Kidney (tissue), 13 donors: ENCODE measurements at regions not wholly inside any gene's neighbourhood (a gene's known extent, or its start where the extent isn't known, plus 50 kb on each side); places are given as distances from the start of the nearest gene placed in this dataset.
"Not testable (repeated sequence)": the region's sequence is repeated elsewhere in the genome, so short reads cannot be mapped to it uniquely, and the experiment has no call there.

Experiments used
- DNase-seq, 5 donors: peaks; one replicate each; pipeline ENCODE4 v3.0.0-alpha.2; 2013 to 2020
- FAIRE-seq: peaks from 2 replicates; lab custom pipeline; 2012; peaks lifted over from hg19 to GRCh38; lab: Jason Lieb, UNC
- H3K27ac ChIP-seq, 2 donors: one replicate each; pipeline ENCODE4 v1.7.0; 2013; ENCODE audit warnings: low read depth in 2 of 2, low read length in 2 of 2, inconsistent platforms in 1 of 2
- H3K27me3 ChIP-seq: one replicate; pipeline ENCODE4 v1.7.1; 2013; ENCODE audit warnings: low read length, inconsistent platforms; ENCODE audit not compliant: control insufficient read depth, insufficient read depth
- H3K36me3 ChIP-seq, 3 donors: one replicate each; pipeline versions ENCODE4 v1.7.0 to v1.7.1; 2013; ENCODE audit warnings: low read length in 3 of 3, control low read depth in 1 of 3, inconsistent platforms in 1 of 3; ENCODE audit not compliant: insufficient read depth in 3 of 3, control insufficient read depth in 2 of 3
- H3K4me1 ChIP-seq, 3 donors: one replicate each; pipeline versions ENCODE4 v1.7.0 to v1.7.1; 2013; ENCODE audit warnings: low read length in 3 of 3, inconsistent platforms in 1 of 3, low read depth in 1 of 3; ENCODE audit not compliant: control insufficient read depth in 2 of 3, insufficient read depth in 2 of 3
- H3K4me3 ChIP-seq, 3 donors: one replicate each; pipeline versions ENCODE4 v1.7.0 to v1.8.1; 2013; ENCODE audit warnings: low read length in 3 of 3, control low read depth in 1 of 3, inconsistent platforms in 1 of 3
- H3K9ac ChIP-seq, 3 donors: one replicate each; pipeline versions ENCODE4 v1.7.0 to v1.7.1; 2013; ENCODE audit warnings: low read length in 3 of 3, control low read depth in 1 of 3, inconsistent platforms in 1 of 3
- H3K9me3 ChIP-seq, 3 donors: one replicate each; pipeline versions ENCODE4 v1.7.0 to v1.7.1; 2013; ENCODE audit warnings: low read length in 3 of 3, control low read depth in 1 of 3, inconsistent platforms in 1 of 3; ENCODE audit not compliant: control insufficient read depth in 2 of 3, insufficient read depth in 1 of 3
- intact Hi-C: fragments of 100-400 bp; cut with DNase I; formaldehyde crosslinking; loops from one replicate; pipeline ENCODE4 v1.11.1; 2022
- TF ChIP-seq, protein P1 (sequence below): IDR thresholded peaks from 3 replicates; pipeline ENCODE4 v1.5.1; 2012; ENCODE audit warnings: mild to moderate bottlenecking, moderate library complexity, borderline replicate concordance; ENCODE audit not compliant: insufficient read depth; ENCODE audit errors: extremely low read depth
- donor health status: control.
- donor health status: control.
- donor health status: control.
- donor health status: control.
- donor health status: control.
- donor health status: DM: yes; HTN: yes; CAD: no.
- donor health status: Normal renal cell carcinoma (clear cell type).

DNA sequence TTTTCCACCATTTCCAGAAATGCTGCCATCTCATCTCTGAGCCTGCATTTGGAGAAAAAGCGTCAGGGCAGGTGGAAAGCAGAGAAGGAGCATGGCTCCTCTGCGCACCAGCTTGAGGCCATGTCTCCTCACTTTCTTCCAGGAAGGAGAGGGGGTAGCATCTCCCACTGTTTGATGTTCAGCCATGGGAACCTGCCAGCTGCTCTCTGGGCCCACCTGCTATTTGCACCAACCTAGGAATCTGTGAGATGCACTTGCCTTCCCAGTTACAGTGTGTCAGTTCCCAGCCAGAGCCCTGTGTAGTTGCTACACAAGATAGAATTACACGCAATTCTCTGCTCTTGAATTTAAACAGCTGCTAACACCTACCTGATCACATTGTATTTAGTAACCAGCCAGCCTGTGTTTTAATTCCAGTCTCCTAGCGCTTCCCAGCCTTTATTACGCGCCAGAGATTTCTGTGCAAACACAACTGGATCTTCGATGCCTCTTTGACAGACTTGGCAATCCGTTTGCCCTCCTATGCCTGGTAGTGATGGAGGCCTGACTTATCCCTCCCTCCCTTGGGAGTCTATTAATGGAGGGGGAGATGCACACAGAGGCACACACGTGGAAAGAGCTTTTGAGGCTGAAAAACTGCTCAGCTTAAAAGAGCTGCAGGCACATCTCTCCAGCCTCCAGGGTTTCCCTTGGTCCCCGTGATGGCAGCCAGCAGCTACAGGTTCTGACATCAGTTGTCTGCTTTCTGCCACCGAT, 98.1 kb upstream of the SEC14L1 start:
- Histone ChIP-seq H3K9me3 (no peaks in the 10 kb centered on the region), H3K9ac (no peak overlapping the region), H3K27me3 (no peaks in the 10 kb centered on the region), H3K36me3 (no peaks in the 10 kb centered on the region), H3K4me3 (no peak overlapping the region), H3K27ac (no peak overlapping the region), H3K4me1 (no peaks in the 10 kb centered on the region)
- TF ChIP-seq, protein P1, sequence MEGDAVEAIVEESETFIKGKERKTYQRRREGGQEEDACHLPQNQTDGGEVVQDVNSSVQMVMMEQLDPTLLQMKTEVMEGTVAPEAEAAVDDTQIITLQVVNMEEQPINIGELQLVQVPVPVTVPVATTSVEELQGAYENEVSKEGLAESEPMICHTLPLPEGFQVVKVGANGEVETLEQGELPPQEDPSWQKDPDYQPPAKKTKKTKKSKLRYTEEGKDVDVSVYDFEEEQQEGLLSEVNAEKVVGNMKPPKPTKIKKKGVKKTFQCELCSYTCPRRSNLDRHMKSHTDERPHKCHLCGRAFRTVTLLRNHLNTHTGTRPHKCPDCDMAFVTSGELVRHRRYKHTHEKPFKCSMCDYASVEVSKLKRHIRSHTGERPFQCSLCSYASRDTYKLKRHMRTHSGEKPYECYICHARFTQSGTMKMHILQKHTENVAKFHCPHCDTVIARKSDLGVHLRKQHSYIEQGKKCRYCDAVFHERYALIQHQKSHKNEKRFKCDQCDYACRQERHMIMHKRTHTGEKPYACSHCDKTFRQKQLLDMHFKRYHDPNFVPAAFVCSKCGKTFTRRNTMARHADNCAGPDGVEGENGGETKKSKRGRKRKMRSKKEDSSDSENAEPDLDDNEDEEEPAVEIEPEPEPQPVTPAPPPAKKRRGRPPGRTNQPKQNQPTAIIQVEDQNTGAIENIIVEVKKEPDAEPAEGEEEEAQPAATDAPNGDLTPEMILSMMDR: no peak
- intact Hi-C loops: no loop called here
- no peak for DNase-seq
- FAIRE-seq: no peak

DNA sequence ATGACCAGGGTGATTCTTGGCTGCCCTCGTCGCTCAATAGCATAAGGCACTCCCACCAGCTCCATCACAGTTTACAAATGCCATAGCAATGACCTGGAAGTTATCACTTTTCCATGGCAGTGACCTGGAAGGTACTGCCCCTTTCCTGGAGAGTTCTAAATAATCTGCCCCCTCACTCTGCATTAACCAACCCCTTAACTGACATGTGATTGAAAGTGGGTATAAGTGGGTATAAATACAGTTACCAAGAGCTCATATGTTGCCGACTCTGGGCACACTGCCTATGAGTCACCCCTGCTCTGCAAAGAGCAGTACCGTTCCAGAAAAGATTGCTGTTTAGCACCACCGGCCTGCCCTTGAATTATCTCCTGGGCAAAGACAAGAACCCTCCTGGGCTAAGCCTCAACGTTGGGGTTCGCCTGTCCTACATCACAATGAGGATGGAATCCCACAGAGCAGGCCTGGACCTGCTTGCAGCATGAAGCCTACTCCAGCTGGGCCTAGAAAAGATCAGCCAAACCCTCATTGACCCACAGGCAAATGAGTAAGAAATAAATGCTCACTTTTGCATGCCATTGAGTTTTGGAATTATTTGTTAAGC, 95.2 kb upstream of the SEC14L1 start:
- intact Hi-C loops: no loop called here
- no peak overlapping the region for H3K9ac ChIP-seq

DNA sequence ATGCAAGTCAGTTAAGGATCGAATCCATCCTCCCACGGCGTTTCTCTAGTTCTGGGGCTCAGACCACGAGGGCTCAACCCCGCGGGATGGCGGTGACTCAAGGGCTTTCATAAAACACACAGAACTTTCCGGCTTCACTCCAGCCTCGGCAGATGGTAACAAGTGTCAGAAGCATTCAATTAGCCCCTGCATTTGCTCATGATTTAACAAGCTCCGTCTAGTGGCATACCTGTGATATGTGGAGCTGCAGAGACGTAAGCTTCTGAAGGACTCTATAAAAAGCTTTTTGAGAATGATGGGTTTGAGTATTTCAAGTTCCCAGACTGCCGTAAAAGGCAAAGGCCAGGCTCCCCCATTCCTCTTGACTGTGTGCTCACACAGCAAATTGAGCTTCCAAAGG, 91.3 kb upstream of the SEC14L1 start:
- no peaks in the 10 kb centered on the region for H3K4me1 ChIP-seq
- H3K9me3 ChIP-seq: no peaks in the 10 kb centered on the region
- H3K4me3 ChIP-seq: no peak overlapping the region
- intact Hi-C loops: no loop called here
- no peak overlapping the region for H3K9ac ChIP-seq
- no peak for DNase-seq
- H3K27me3 ChIP-seq: no peaks in the 10 kb centered on the region
- TF ChIP-seq, protein P1: no peak
- no peak overlapping the region for H3K27ac ChIP-seq
- no peak for FAIRE-seq
- no peaks in the 10 kb centered on the region for H3K36me3 ChIP-seq

More for the DNA sequence above, 95.2 kb upstream of the SEC14L1 start:
- Histone ChIP-seq H3K27ac (no peak overlapping the region), H3K4me3 (no peak overlapping the region), H3K36me3 (no peaks in the 10 kb centered on the region), H3K27me3 (no peaks in the 10 kb centered on the region), H3K4me1 (no peaks in the 10 kb centered on the region), H3K9me3 (no peaks in the 10 kb centered on the region)
- TF ChIP-seq, protein P1: no peak
- DNase-seq (no peak), FAIRE-seq (no peak)

DNA sequence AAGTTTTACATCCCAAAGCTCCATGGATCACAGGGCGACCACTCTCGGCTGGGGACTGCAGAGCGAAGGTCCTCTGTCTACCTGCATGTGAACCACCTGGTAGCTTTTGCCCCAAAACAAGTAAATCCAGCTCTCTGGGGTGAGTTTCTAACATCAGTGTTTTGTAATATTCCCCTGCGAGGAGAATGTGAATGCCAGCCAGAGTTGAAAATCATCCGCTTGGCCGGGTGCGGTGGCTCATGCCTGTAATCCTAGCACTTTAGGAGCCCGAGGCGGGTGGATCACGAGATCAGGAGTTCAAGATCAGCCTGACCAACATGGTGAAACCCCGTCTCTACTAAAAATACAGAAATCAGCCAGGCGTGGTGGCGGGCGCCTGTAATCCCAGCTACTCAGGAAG, 89.9 kb upstream of the SEC14L1 start:
- H3K4me3 ChIP-seq, H3K36me3 ChIP-seq, H3K27me3 ChIP-seq, H3K9me3 ChIP-seq, H3K9ac ChIP-seq, intact Hi-C loops, H3K27ac ChIP-seq, H3K4me1 ChIP-seq, DNase-seq, FAIRE-seq: not testable (repeated sequence)
